ENCODE measurements at regions not wholly inside any gene's neighbourhood (a gene's known extent, or its start where the extent isn't known, plus 50 kb on each side); places are given as distances from the start of the nearest gene placed in this dataset.

DNA sequence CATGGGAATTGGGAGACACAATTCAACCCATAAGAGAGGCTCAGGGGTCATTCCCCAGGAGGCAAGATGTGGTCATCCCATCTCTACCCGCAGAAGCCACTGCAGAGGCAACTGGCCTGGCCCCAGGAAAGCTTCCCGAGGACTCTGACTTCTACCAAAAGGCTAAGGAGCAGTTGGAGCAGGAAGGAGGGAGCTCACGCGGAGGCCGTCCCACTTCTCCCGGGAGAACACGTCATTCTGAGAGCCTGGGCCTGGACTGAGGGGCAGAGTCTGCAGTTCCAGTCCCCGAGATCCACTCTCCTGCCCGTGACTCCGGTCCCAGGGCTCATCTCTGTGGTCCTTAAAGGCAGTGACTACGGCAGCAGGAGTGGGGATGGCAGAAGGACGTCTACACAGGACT lies 69.0 kb upstream of the TAF1B start:
- Histone ChIP-seq H3K27ac (ENCODE audit: low read depth, low read length) (no peak overlapping the region), H3K27me3 (ENCODE audit: control insufficient read depth, insufficient read depth, low read length) (no peaks in the 10 kb centered on the region), H3K4me1 (ENCODE audit: control insufficient read depth, insufficient read depth, low read length) (peaks cover 51% of the 10 kb centered on the region), H3K9me3 (ENCODE audit: control insufficient read depth, insufficient read depth, low read length) (no peaks in the 10 kb centered on the region), H3K36me3 (ENCODE audit: control insufficient read depth, insufficient read depth, low read length) (no peaks in the 10 kb centered on the region), H3K4me3 (ENCODE audit: low read depth, low read length) (no peak overlapping the region)
- WGBS (ENCODE audit: insufficient coverage), result 82% methylated on average over 9 of the region's 12 CpGs
- DNase-seq (ENCODE audit: low read depth in 4 of 6, low spot score in 6 of 6), result no peak

DNA sequence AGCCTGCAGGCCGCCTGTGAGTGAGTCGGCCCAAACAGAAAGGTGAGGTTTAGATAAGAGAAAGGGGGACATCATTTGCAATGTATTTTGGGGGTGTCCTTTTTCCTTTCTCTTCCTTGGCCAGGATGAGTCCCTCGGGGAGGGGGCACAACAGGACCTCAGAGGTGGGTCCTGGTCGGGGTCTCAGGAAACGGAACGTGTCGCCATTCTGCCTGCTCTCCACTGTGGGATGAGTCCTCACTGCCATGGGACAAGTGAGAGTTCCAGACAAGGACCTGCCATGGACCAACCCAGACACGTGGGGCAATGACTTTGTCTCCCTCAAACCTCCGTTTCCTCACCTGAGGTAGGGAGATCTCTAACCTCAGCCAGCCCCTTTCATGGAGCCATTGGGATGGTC lies 67.9 kb upstream of the TAF1B start:
- no peak overlapping the region for H3K27ac ChIP-seq (ENCODE audit: low read depth, low read length)
- no peaks in the 10 kb centered on the region for H3K27me3 ChIP-seq (ENCODE audit: control insufficient read depth, insufficient read depth, low read length)
- no peak overlapping the region for H3K4me3 ChIP-seq (ENCODE audit: low read depth, low read length)
- WGBS (ENCODE audit: insufficient coverage), result 95% methylated on average over 6 of the region's 9 CpGs
- H3K36me3 ChIP-seq (ENCODE audit: control insufficient read depth, insufficient read depth, low read length), result no peaks in the 10 kb centered on the region
- DNase-seq (ENCODE audit: low read depth in 4 of 6, low spot score in 6 of 6), result no peak
- no peaks in the 10 kb centered on the region for H3K9me3 ChIP-seq (ENCODE audit: control insufficient read depth, insufficient read depth, low read length)
- peaks cover 47% of the 10 kb centered on the region for H3K4me1 ChIP-seq (ENCODE audit: control insufficient read depth, insufficient read depth, low read length)

DNA sequence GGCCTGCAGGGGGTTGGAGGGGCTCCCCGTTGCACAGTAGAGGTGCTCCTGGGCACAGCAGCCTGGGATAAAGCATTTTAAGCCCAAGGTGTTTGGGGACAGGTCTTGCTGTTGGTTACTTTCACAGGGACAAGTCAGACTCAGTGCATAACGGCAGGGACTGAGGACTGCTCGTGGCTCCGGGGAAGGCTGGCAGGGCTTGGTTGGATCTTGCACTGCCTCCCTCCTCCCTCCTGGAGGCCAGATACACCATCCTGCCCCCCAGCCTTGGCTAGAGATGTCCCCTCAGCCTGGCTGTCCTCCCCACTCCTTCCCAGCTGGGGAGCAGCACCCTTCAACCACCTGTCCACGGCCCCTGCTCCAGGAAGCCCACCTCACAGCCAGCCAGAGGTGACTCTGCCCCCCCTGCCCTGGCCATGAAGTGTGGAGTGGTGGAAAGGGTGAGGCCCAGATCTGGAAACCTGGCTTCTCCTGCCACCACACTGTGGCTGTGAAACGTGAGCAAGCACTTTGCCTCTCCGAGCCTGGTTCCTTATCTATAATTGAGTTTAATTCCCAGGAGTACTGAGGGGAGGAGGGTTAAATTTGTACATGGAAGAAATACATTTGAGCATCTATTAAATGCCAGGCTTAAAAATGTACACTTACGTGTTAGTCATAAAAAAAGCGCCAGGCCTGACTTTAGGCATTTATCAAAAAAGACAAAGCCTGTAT lies 67.1 kb upstream of the TAF1B start:
- Histone ChIP-seq H3K4me3 (ENCODE audit: low read depth, low read length) (no peak overlapping the region), H3K9me3 (ENCODE audit: control insufficient read depth, insufficient read depth, low read length) (no peaks in the 10 kb centered on the region), H3K36me3 (ENCODE audit: control insufficient read depth, insufficient read depth, low read length) (no peaks in the 10 kb centered on the region), H3K27ac (ENCODE audit: low read depth, low read length) (no peak overlapping the region), H3K27me3 (ENCODE audit: control insufficient read depth, insufficient read depth, low read length) (no peaks in the 10 kb centered on the region), H3K4me1 (ENCODE audit: control insufficient read depth, insufficient read depth, low read length) (peaks cover 39% of the 10 kb centered on the region)
- no peak for DNase-seq (ENCODE audit: low read depth in 4 of 6, low spot score in 6 of 6)
- WGBS (ENCODE audit: insufficient coverage), result 93% methylated on average over 8 of the region's 9 CpGs

DNA sequence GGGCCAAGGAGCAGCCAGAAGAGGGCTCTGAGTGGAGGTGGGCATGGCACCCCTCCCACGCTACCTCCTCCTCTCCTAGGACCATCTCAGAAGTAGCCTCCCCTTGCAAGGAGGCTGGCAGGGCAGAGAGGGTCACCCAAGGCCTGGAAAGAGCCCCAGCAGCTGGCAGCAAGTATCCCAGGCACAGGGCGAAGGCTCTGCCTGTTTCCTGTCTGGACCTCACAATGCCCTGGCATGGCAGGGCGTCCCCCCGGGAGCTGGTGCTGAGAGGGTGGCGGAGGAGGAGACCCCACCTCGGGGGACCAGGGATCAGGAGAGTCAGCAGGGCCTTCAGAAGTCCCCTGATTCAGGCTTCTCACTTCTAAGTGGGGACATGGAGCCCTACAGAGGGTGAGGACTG lies 66.2 kb upstream of the TAF1B start:
- 90% methylated on average over 5 of the region's 6 CpGs for WGBS (ENCODE audit: insufficient coverage)
- H3K9me3 ChIP-seq (ENCODE audit: control insufficient read depth, insufficient read depth, low read length), result no peaks in the 10 kb centered on the region

DNA sequence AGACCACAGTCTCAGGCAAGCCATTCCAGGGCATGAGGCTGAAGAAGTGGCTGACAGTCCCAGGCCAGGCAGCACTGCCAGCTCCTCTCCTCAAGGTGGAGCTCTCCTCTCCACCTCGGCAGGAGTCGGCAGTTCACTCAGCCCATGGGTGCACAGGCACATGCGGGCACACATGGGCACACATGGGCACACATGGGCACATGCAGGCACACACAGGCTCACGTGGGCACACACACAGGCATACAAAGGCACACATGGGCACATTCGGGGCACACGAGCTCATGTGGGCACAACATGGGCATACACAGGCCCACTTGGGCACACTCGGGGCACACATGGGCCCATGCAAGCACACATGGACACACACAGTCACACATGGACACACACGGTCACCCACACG lies 65.3 kb upstream of the TAF1B start:
- no peak for DNase-seq (ENCODE audit: low read depth in 4 of 6, low spot score in 6 of 6)
- Histone ChIP-seq H3K27me3 (ENCODE audit: control insufficient read depth, insufficient read depth, low read length) (no peaks in the 10 kb centered on the region), H3K36me3 (ENCODE audit: control insufficient read depth, insufficient read depth, low read length) (no peaks in the 10 kb centered on the region), H3K4me3 (ENCODE audit: low read depth, low read length) (no peak overlapping the region), H3K4me1 (ENCODE audit: control insufficient read depth, insufficient read depth, low read length) (peaks cover 28% of the 10 kb centered on the region), H3K27ac (ENCODE audit: low read depth, low read length) (no peak overlapping the region), H3K9me3 (ENCODE audit: control insufficient read depth, insufficient read depth, low read length) (no peaks in the 10 kb centered on the region)
- 83% methylated on average over 7 of the region's 9 CpGs for WGBS (ENCODE audit: insufficient coverage)

More for the DNA sequence above, 66.2 kb upstream of the TAF1B start:
- Histone ChIP-seq H3K4me3 (ENCODE audit: low read depth, low read length) (no peak overlapping the region), H3K4me1 (ENCODE audit: control insufficient read depth, insufficient read depth, low read length) (peaks cover 34% of the 10 kb centered on the region), H3K36me3 (ENCODE audit: control insufficient read depth, insufficient read depth, low read length) (no peaks in the 10 kb centered on the region), H3K27me3 (ENCODE audit: control insufficient read depth, insufficient read depth, low read length) (no peaks in the 10 kb centered on the region), H3K27ac (ENCODE audit: low read depth, low read length) (no peak overlapping the region)
- DNase-seq (ENCODE audit: low read depth in 4 of 6, low spot score in 6 of 6), result no peak

DNA sequence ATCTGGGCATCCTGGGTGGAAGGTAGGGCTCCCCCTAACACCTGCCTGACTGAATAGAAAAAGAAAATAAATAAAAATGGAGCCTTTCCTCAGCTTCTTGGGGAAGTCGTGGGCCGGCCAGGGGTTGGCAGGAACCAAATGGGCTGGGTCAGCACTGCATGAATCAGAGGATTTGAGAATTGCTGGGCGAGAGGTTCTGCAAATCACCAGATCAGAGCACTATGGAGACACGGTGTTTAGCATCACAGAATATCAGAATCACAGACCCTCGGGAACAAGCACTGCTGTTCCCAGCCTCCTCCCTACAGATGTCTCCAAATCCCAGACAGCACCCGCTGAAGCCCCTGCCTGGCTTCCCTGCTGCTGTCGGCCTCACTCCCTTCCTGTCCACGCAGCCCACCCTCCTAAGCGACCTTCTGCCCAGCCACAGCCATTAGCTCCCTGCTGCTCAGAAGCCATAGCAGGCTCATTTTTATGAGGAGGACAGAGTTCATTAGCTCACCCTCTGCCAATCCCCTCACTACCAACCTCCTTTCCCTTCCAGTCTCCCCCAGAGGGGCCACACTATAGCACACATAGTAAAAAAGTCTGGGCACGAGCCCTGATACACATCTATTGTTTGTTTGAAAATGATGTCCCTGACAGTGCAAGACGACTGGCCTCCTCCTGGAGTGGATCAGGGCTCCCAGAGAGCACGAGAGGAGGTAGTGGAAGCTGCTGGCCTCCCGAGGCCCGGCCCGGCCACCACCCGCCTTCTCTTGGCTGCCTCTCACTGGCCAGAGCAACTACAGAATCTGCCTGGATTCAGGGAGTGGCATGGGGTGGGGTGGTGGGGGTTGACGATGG lies 64.6 kb upstream of the TAF1B start:
- peaks cover 28% of the 10 kb centered on the region for H3K4me1 ChIP-seq (ENCODE audit: control insufficient read depth, insufficient read depth, low read length)
- no peaks in the 10 kb centered on the region for H3K36me3 ChIP-seq (ENCODE audit: control insufficient read depth, insufficient read depth, low read length)
- 37% methylated on average over 17 of the region's 17 CpGs for WGBS (ENCODE audit: insufficient coverage)
- no peaks in the 10 kb centered on the region for H3K9me3 ChIP-seq (ENCODE audit: control insufficient read depth, insufficient read depth, low read length)
- DNase-seq (ENCODE audit: low read depth in 4 of 6, low spot score in 6 of 6), result peak in 1 of 6 donors; percentile 31
- no peaks in the 10 kb centered on the region for H3K27me3 ChIP-seq (ENCODE audit: control insufficient read depth, insufficient read depth, low read length)
- H3K27ac ChIP-seq (ENCODE audit: low read depth, low read length), result no peak overlapping the region
- no peak overlapping the region for H3K4me3 ChIP-seq (ENCODE audit: low read depth, low read length)

DNA sequence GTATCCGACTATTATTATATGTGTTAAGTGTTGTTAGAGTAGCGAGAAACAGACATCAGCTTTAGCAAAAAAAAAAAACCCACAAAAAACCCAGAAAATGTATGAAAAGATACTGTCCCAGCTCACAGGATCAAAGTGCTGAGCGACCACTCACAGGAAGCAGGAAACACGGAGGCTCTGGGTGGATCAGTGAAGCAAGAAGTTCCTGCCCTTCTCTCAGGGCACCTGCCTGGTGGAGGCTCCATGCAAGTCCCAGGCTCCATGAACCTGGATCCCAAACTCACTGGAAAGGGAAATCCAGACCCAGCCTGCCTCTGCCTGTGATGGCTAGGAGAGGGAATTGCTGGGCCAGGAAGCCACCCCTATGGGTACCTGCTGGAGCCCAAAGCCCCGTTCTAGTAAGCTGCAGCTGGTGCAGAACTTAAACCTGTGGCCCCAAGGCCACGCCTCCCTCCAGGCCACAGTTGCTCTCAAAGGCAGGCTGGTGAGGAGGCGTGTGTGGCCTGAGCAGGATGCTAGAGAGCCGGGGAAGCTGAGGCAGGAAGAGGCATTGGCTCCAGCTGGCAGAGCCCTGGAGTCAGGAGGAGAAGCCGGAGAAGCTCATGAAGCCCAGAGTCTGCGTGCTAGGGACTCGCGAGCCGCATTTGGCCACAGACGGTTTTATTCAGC lies 63.5 kb upstream of the TAF1B start:
- H3K4me1 ChIP-seq (ENCODE audit: control insufficient read depth, insufficient read depth, low read length), result peaks cover 28% of the 10 kb centered on the region
- no peak for DNase-seq (ENCODE audit: low read depth in 4 of 6, low spot score in 6 of 6)
- no peaks in the 10 kb centered on the region for H3K9me3 ChIP-seq (ENCODE audit: control insufficient read depth, insufficient read depth, low read length)
- H3K27me3 ChIP-seq (ENCODE audit: control insufficient read depth, insufficient read depth, low read length), result no peaks in the 10 kb centered on the region
- H3K36me3 ChIP-seq (ENCODE audit: control insufficient read depth, insufficient read depth, low read length), result no peaks in the 10 kb centered on the region
- no peak overlapping the region for H3K4me3 ChIP-seq (ENCODE audit: low read depth, low read length)
- WGBS (ENCODE audit: insufficient coverage), result 75% methylated on average over 12 of the region's 14 CpGs
- H3K27ac ChIP-seq (ENCODE audit: low read depth, low read length), result peak overlapping the region; percentile 22

DNA sequence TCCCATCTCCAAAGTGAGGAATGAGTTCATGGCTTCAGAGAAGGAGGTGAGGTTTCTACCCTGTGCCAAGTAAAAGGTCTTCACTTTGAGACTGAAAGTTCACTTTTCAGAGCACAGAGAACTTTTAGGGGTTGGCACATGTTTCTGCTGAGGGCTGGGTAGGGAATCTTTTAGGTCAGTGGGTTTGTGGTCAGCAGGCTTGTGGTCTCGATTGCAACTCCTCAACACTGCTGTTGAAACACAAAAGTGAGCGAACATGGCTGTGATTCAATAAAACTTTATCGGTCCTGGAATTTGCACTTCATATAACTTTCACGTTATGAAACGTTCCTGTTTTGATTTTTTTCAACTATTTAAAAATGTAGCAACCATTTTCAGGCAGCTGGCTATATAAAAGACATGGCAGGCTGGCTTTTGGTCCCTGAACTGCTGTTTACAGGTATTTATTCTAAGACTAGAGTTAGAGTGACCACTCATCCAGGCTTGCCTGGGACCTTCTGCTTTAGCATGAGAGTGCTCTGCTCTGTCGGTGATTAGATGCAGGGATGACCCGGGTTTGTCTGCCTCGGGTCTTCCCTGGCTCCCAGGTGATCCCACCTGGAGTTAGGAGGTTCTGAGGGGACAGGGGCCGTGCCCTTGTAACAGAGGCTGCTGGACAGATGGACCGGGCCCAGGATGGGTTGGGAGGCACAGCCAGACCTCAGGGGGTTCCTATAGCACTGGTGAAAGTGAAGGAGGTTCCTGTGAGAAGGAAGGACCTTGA lies 62.7 kb upstream of the TAF1B start:
- whole genome bisulfite sequencing (ENCODE audit: insufficient coverage), result 94% methylated on average over 7 of the region's 10 CpGs
- H3K4me3 ChIP-seq (ENCODE audit: low read depth, low read length), result no peak overlapping the region
- no peaks in the 10 kb centered on the region for H3K36me3 ChIP-seq (ENCODE audit: control insufficient read depth, insufficient read depth, low read length)
- H3K9me3 ChIP-seq (ENCODE audit: control insufficient read depth, insufficient read depth, low read length), result no peaks in the 10 kb centered on the region
- H3K27me3 ChIP-seq (ENCODE audit: control insufficient read depth, insufficient read depth, low read length), result no peaks in the 10 kb centered on the region
- DNase-seq (ENCODE audit: low read depth in 4 of 6, low spot score in 6 of 6), result no peak
- H3K27ac ChIP-seq (ENCODE audit: low read depth, low read length), result no peak overlapping the region
- peaks cover 28% of the 10 kb centered on the region for H3K4me1 ChIP-seq (ENCODE audit: control insufficient read depth, insufficient read depth, low read length)

DNA sequence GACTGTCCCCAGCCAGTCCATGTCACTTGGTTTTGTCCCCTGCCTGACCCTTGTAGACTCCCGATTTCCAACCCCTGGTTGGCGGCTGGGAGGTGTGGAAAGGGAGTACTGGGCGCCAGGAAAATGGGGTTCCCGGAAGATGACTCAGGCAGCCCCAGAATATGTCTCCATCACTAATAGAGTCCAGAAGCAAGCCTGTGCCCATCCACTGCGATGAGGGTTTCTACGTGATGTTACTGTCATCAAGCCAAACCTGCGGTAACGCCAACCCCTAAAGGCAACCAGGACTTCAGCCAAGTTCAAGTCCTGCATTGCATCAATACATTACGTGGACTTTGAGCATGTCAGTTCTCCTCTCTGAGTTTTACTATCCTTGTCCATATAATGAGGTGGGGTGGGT lies 62.0 kb upstream of the TAF1B start:
- DNase-seq (ENCODE audit: low read depth in 4 of 6, low spot score in 6 of 6), result no peak
- WGBS (ENCODE audit: insufficient coverage), result 92% methylated on average over 2 of the region's 9 CpGs
- no peak overlapping the region for H3K27ac ChIP-seq (ENCODE audit: low read depth, low read length)
- H3K27me3 ChIP-seq (ENCODE audit: control insufficient read depth, insufficient read depth, low read length), result no peaks in the 10 kb centered on the region
- H3K9me3 ChIP-seq (ENCODE audit: control insufficient read depth, insufficient read depth, low read length), result no peaks in the 10 kb centered on the region
- peaks cover 28% of the 10 kb centered on the region for H3K4me1 ChIP-seq (ENCODE audit: control insufficient read depth, insufficient read depth, low read length)
- H3K4me3 ChIP-seq (ENCODE audit: low read depth, low read length), result no peak overlapping the region
- no peaks in the 10 kb centered on the region for H3K36me3 ChIP-seq (ENCODE audit: control insufficient read depth, insufficient read depth, low read length)
